ENCODE measurements at regions not wholly inside any gene's neighbourhood (a gene's known extent, or its start where the extent isn't known, plus 50 kb on each side); places are given as distances from the start of the nearest gene placed in this dataset.

GRCh38 chr15:29937956-29938355 lies 115.7 kb upstream of the TJP1 start:
- H3K36me3 ChIP-seq (ENCODE audit: low read depth, missing control alignments): no peaks in the 10 kb centered on the region
- no peak for TF ChIP-seq POLR2A (IDR thresholded peaks at IDR 0.05)
- TF ChIP-seq CTCF (IDR thresholded peaks at IDR 0.05): no peak
- H3K4me1 ChIP-seq: peaks cover 3% of the 10 kb centered on the region
- 89 to 95% methylated on average over 2 of the region's 2 CpGs for WGBS, 2 donors
- no peak for DNase-seq
- no peak overlapping the region for H3K4me3 ChIP-seq
- no peaks in the 10 kb centered on the region for H3K9me3 ChIP-seq
- intact Hi-C loops (cut with DNase I; ENCODE audit: low total_unique reads): no loop called here
- H3K27me3 ChIP-seq: no peaks in the 10 kb centered on the region
- no peak overlapping the region for H3K27ac ChIP-seq

GRCh38 chr15:29936353-29937049 lies 114.2 kb upstream of the TJP1 start:
- WGBS, 2 donors: 94 to 95% methylated on average over 10 of the region's 10 CpGs
- intact Hi-C loops (cut with DNase I; ENCODE audit: low total_unique reads): no loop called here
- DNase-seq: no peak

GRCh38 chr15:29935296-29936004 lies 113.2 kb upstream of the TJP1 start:
- H3K36me3 ChIP-seq (ENCODE audit: low read depth, missing control alignments): no peaks in the 10 kb centered on the region
- no peak overlapping the region for H3K27ac ChIP-seq
- no peaks in the 10 kb centered on the region for H3K4me1 ChIP-seq
- TF ChIP-seq POLR2A (IDR thresholded peaks at IDR 0.05) (no peak), CTCF (IDR thresholded peaks at IDR 0.05) (no peak)
- no peaks in the 10 kb centered on the region for H3K27me3 ChIP-seq
- intact Hi-C loops (cut with DNase I; ENCODE audit: low total_unique reads): no loop called here
- H3K4me3 ChIP-seq: no peak overlapping the region
- WGBS, 2 donors: 95 to 97% methylated on average over 3 of the region's 3 CpGs
- DNase-seq: no peak
- no peaks in the 10 kb centered on the region for H3K9me3 ChIP-seq

More at GRCh38 chr15:29936353-29937049, 114.2 kb upstream of the TJP1 start:
- no peaks in the 10 kb centered on the region for H3K9me3 ChIP-seq
- no peak overlapping the region for H3K4me3 ChIP-seq
- H3K4me1 ChIP-seq: no peaks in the 10 kb centered on the region
- TF ChIP-seq POLR2A (IDR thresholded peaks at IDR 0.05) (no peak), CTCF (IDR thresholded peaks at IDR 0.05) (no peak)
- H3K27ac ChIP-seq: no peak overlapping the region
- no peaks in the 10 kb centered on the region for H3K27me3 ChIP-seq
- no peaks in the 10 kb centered on the region for H3K36me3 ChIP-seq (ENCODE audit: low read depth, missing control alignments)

- DNase-seq: no peak
- TF ChIP-seq CTCF (IDR thresholded peaks at IDR 0.05) (no peak), POLR2A (IDR thresholded peaks at IDR 0.05) (no peak)
- Histone ChIP-seq H3K4me1 (no peaks in the 10 kb centered on the region), H3K27ac (no peak overlapping the region), H3K4me3 (no peak overlapping the region), H3K9me3 (no peaks in the 10 kb centered on the region), H3K27me3 (no peaks in the 10 kb centered on the region), H3K36me3 (ENCODE audit: low read depth, missing control alignments) (no peaks in the 10 kb centered on the region)
- intact Hi-C loops (cut with DNase I; ENCODE audit: low total_unique reads): no loop called here
- WGBS, 2 donors: 88 to 92% methylated on average over 2 of the region's 2 CpGs
Measured at GRCh38 chr15:29934251-29934650, 112.0 kb upstream of the TJP1 start.
